ENCODE measurements at regions not wholly inside any gene's neighbourhood (a gene's known extent, or its start where the extent isn't known, plus 50 kb on each side); places are given as distances from the start of the nearest gene placed in this dataset.

DNA sequence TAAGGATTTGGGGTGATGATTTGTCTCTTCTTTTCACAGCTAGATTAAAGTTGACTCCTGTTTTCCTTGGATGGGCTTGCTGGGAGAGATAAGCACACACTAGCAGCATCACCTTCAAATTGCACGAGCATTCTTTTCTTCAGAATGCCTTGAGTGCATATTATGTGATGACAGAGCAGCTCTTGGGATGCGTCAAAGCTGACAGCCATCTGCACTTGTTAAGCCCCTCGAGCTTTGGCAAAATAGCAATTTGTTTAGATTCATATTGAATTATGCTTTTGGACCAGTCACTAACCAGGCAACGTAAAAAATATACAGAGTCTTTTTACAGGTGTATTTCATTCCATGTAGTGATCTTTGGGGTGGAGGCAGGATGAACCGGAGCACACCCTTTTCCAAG is 407.0 kb downstream of the FUT8 start (continued):
- TF ChIP-seq ATF2 (IDR thresholded peaks at IDR 0.05; ENCODE audit: low read length): no peak
- TF ChIP-seq TCF7 (IDR thresholded peaks at IDR 0.05; ENCODE audit: borderline replicate concordance): no peak
- TF ChIP-seq BCL11A (IDR thresholded peaks at IDR 0.05; ENCODE audit: low read depth, low read length): no peak
- TF ChIP-seq MTA3 (IDR thresholded peaks at IDR 0.05; ENCODE audit: borderline replicate concordance, low read length): no peak
- TF ChIP-seq POLR2AphosphoS5 (IDR thresholded peaks at IDR 0.05; ENCODE audit: low read length): no peak
- TF ChIP-seq ZBTB4 (CRISPR knock-in tag; IDR thresholded peaks at IDR 0.05): no peak
- TF ChIP-seq, protein P1, sequence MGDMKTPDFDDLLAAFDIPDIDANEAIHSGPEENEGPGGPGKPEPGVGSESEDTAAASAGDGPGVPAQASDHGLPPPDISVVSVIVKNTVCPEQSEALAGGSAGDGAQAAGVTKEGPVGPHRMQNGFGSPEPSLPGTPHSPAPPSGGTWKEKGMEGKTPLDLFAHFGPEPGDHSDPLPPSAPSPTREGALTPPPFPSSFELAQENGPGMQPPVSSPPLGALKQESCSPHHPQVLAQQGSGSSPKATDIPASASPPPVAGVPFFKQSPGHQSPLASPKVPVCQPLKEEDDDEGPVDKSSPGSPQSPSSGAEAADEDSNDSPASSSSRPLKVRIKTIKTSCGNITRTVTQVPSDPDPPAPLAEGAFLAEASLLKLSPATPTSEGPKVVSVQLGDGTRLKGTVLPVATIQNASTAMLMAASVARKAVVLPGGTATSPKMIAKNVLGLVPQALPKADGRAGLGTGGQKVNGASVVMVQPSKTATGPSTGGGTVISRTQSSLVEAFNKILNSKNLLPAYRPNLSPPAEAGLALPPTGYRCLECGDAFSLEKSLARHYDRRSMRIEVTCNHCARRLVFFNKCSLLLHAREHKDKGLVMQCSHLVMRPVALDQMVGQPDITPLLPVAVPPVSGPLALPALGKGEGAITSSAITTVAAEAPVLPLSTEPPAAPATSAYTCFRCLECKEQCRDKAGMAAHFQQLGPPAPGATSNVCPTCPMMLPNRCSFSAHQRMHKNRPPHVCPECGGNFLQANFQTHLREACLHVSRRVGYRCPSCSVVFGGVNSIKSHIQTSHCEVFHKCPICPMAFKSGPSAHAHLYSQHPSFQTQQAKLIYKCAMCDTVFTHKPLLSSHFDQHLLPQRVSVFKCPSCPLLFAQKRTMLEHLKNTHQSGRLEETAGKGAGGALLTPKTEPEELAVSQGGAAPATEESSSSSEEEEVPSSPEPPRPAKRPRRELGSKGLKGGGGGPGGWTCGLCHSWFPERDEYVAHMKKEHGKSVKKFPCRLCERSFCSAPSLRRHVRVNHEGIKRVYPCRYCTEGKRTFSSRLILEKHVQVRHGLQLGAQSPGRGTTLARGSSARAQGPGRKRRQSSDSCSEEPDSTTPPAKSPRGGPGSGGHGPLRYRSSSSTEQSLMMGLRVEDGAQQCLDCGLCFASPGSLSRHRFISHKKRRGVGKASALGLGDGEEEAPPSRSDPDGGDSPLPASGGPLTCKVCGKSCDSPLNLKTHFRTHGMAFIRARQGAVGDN (IDR thresholded peaks at IDR 0.05): no peak

Data from GM12878 (cell line).